ENCODE measurements at regions not wholly inside any gene's neighbourhood (a gene's known extent, or its start where the extent isn't known, plus 50 kb on each side); places are given as distances from the start of the nearest gene placed in this dataset.

DNA sequence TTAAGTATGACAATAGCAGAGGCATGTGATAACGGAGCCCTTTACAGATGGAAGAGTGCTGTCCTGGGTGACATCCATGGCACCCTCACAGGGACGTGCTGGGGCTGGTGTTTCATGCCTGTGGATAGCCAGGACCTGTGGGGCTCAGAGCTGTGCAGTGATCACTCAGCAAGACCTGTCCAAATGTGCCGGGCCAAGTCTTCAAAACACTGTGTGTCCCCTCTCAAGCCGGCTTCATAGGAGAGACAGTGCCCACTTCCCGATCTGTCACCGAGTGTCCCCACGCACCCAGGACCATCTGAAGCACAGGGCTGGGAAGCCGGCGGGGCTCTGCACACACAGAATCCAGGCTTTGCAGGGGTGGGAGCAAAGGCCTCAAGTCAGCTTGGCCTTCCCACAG lies 217.2 kb upstream of the IGF1R start:
- TF ChIP-seq, protein P1, sequence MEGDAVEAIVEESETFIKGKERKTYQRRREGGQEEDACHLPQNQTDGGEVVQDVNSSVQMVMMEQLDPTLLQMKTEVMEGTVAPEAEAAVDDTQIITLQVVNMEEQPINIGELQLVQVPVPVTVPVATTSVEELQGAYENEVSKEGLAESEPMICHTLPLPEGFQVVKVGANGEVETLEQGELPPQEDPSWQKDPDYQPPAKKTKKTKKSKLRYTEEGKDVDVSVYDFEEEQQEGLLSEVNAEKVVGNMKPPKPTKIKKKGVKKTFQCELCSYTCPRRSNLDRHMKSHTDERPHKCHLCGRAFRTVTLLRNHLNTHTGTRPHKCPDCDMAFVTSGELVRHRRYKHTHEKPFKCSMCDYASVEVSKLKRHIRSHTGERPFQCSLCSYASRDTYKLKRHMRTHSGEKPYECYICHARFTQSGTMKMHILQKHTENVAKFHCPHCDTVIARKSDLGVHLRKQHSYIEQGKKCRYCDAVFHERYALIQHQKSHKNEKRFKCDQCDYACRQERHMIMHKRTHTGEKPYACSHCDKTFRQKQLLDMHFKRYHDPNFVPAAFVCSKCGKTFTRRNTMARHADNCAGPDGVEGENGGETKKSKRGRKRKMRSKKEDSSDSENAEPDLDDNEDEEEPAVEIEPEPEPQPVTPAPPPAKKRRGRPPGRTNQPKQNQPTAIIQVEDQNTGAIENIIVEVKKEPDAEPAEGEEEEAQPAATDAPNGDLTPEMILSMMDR (IDR thresholded peaks at IDR 0.05): no peak
- Mint-ChIP-seq H3K9me3 (no peaks in the 10 kb centered on the region), H3K4me3 (no peak overlapping the region), H3K36me3 (ENCODE audit: low read depth) (no peaks in the 10 kb centered on the region), H3K27me3 (ENCODE audit: insufficient read depth) (peaks cover 24% of the 10 kb centered on the region), H3K27ac (no peak overlapping the region), H3K4me1 (ENCODE audit: low read depth) (peaks cover 10% of the 10 kb centered on the region)
- DNase-seq: no peak

DNA sequence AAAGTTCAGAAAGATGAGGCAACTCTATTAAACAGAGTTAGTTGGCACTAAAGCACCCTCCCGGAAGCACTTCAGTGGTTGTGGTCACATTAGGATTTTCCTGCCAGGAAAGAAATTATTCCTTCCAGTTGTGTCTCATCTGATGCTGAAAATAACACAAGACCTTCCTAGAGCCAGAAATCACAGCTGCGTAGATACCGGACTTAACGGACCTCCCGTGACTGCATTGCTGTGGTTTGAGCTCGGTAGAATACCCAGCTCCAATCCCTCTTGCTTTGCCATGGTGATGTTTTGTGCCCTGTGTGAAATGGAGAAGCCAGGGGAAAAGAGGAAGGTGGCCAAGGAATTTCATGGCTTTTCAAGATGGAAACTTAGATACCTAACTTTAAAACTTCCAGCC lies 215.0 kb upstream of the IGF1R start:
- peaks cover 5% of the 10 kb centered on the region for H3K9me3 Mint-ChIP-seq
- TF ChIP-seq, protein P1 (IDR thresholded peaks at IDR 0.05): no peak
- H3K27ac Mint-ChIP-seq: no peak overlapping the region
- peaks cover 10% of the 10 kb centered on the region for H3K4me1 Mint-ChIP-seq (ENCODE audit: low read depth)
- DNase-seq: no peak
- H3K27me3 Mint-ChIP-seq (ENCODE audit: insufficient read depth): peaks cover 25% of the 10 kb centered on the region
- H3K4me3 Mint-ChIP-seq: no peak overlapping the region
- H3K36me3 Mint-ChIP-seq (ENCODE audit: low read depth): no peaks in the 10 kb centered on the region

DNA sequence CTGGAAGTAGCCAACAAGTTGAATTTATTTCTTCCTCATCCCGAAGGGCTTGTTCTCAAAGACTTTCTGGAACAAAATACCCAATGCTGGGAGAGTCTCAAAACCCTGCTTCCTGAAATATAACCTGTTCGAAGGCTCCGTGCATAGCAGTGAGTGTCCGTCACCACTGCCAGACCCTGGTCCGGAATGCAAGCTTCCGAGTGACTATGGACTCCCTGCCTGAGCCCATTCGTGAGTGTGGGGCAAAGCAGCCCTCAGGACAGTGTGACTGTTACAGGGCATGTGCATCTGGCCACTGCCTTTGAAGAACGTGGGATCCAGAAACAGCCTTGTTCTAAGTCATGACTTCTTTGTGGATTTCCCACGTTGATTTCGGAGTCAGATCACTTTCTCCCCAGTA lies 214.5 kb upstream of the IGF1R start:
- TF ChIP-seq, protein P1 (IDR thresholded peaks at IDR 0.05): no peak
- Mint-ChIP-seq H3K9me3 (peaks cover 5% of the 10 kb centered on the region), H3K27ac (no peak overlapping the region), H3K36me3 (ENCODE audit: low read depth) (no peaks in the 10 kb centered on the region), H3K27me3 (ENCODE audit: insufficient read depth) (peaks cover 24% of the 10 kb centered on the region), H3K4me1 (ENCODE audit: low read depth) (peaks cover 6% of the 10 kb centered on the region), H3K4me3 (no peak overlapping the region)
- DNase-seq: no peak

DNA sequence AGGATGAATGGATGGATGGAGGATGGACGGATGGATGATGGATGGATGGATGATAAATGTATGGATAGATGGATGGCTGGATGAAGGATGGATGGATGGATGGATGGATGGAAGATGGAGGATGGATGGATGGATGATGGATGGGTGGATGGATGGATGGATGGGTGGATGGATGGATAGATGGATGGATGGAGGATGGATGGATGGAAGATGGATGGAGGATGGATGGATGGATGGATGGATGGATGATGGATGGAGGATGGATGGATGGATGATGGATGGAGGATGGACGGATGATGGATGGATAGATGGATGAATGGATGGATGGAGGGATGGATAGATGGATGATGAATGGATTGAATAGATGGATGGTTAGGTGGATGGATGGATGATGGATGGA lies 210.6 kb upstream of the IGF1R start:
- TF ChIP-seq, protein P1 (IDR thresholded peaks at IDR 0.05): no peak
- no peak for DNase-seq
- no peak overlapping the region for H3K27ac Mint-ChIP-seq
- peaks cover 11% of the 10 kb centered on the region for H3K4me1 Mint-ChIP-seq (ENCODE audit: low read depth)
- no peaks in the 10 kb centered on the region for H3K36me3 Mint-ChIP-seq (ENCODE audit: low read depth)
- H3K27me3 Mint-ChIP-seq (ENCODE audit: insufficient read depth): peaks cover 11% of the 10 kb centered on the region
- H3K9me3 Mint-ChIP-seq: peaks cover 5% of the 10 kb centered on the region
- H3K4me3 Mint-ChIP-seq: no peak overlapping the region

DNA sequence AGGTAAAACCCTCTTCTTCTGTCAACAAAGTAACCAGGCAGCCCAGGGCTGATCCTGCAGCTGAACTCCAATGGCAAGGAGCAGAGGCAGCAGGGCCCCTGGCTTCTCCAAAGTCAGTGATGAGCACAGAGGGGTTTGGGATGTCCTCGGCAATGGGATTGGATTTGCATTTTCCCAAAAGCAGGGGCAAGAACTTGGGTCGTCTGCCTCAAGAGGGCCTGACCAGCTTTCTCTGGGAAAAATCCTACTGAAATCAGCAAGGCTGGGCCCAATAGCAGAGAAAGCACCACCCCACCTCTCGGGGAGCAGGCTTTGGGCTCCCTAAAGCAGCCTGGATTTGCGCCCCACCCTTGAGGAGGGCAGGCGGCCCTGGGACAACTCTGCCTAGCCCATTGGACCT lies 210.0 kb upstream of the IGF1R start:
- Mint-ChIP-seq H3K36me3 (ENCODE audit: low read depth) (no peaks in the 10 kb centered on the region), H3K9me3 (peaks cover 5% of the 10 kb centered on the region), H3K4me1 (ENCODE audit: low read depth) (peaks cover 16% of the 10 kb centered on the region), H3K27ac (no peak overlapping the region), H3K4me3 (no peak overlapping the region), H3K27me3 (ENCODE audit: insufficient read depth) (peaks cover 7% of the 10 kb centered on the region)
- TF ChIP-seq, protein P1 (IDR thresholded peaks at IDR 0.05): no peak
- DNase-seq: no peak

DNA sequence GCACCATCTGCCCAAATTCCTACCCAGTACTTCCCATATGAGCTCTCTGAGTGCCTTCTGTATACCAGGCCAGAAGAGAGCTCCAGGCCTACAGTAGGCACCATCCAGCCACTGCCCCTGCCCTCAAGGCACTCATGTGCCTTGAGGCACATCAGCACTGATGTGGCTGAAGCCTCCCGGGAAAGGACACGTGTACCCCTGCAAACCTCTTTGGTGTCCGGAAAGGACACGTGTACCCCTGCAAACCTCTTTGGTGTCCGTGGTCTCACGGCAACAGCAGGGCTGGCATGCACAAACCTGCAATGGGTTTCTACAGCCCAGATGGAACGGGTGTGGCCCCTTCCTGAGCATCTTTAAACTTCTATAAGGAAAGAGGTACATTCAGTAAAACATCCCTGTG lies 209.4 kb upstream of the IGF1R start:
- Mint-ChIP-seq H3K9me3 (peaks cover 5% of the 10 kb centered on the region), H3K4me3 (no peak overlapping the region), H3K27me3 (ENCODE audit: insufficient read depth) (peaks cover 4% of the 10 kb centered on the region), H3K27ac (no peak overlapping the region), H3K4me1 (ENCODE audit: low read depth) (peaks cover 16% of the 10 kb centered on the region), H3K36me3 (ENCODE audit: low read depth) (no peaks in the 10 kb centered on the region)
- DNase-seq: no peak
- TF ChIP-seq, protein P1 (IDR thresholded peaks at IDR 0.05): no peak

Data from HFFc6 (cell line).